Hematopoietic multipotent progenitor cell treated with erythropoietin and hydrocortisone succinate and interleukin-3 and kit ligand, for 4 days (in vitro differentiated cells): ENCODE measurements at regions not wholly inside any gene's neighbourhood (a gene's known extent, or its start where the extent isn't known, plus 50 kb on each side); places are given as distances from the start of the nearest gene placed in this dataset.
A peak's percentile ranks its signal among the peaks of the same experiment; 100 is the strongest.

Source experiments
- DNase-seq: peaks from one replicate; pipeline ENCODE4 v3.0.0-alpha.2; 2015

- peak; percentile 58 for DNase-seq
These were observed 427.3 kb downstream of the TSN start for GRCh38 chr2:122182616-122183355.

- DNase-seq = no peak
These were observed 428.4 kb downstream of the TSN start for GRCh38 chr2:122183890-122184289.

- DNase-seq = peak; percentile 97
These were observed 431.3 kb downstream of the TSN start for GRCh38 chr2:122186761-122187222.

- DNase-seq = peak; percentile 89
These were observed 435.9 kb downstream of the TSN start for GRCh38 chr2:122191331-122191730.

- DNase-seq = peak; percentile 87
These were observed 438.2 kb downstream of the TSN start for GRCh38 chr2:122193622-122194021.

- DNase-seq = no peak
These were observed 439.1 kb downstream of the TSN start for GRCh38 chr2:122194546-122194945.

- no peak for DNase-seq
These were observed 448.1 kb downstream of the TSN start for GRCh38 chr2:122203523-122203922.

- DNase-seq = no peak
These were observed 450.2 kb downstream of the TSN start for GRCh38 chr2:122205641-122206040.

GRCh38 chr2:122206101-122206500 lies 450.6 kb downstream of the TSN start:
- DNase-seq = no peak

- DNase-seq = no peak
These were observed 453.9 kb downstream of the TSN start for GRCh38 chr2:122209377-122209776.

- DNase-seq = no peak
These were observed 454.6 kb downstream of the TSN start for GRCh38 chr2:122210065-122210464.

GRCh38 chr2:122210898-122211856 lies 455.7 kb downstream of the TSN start:
- no peak for DNase-seq

- DNase-seq = no peak
These were observed 457.9 kb downstream of the TSN start for GRCh38 chr2:122213312-122213711.

- DNase-seq = no peak
These were observed 460.6 kb downstream of the TSN start for GRCh38 chr2:122216071-122216470.

GRCh38 chr2:122216901-122217300 lies 461.4 kb downstream of the TSN start:
- DNase-seq = no peak

- no peak for DNase-seq
These were observed 463.1 kb downstream of the TSN start for GRCh38 chr2:122218596-122218995.

- DNase-seq = no peak
These were observed 464.1 kb downstream of the TSN start for GRCh38 chr2:122219504-122219903.

GRCh38 chr2:122221665-122222064 lies 466.2 kb downstream of the TSN start:
- DNase-seq = peak; percentile 33

GRCh38 chr2:122231296-122231695 lies 475.8 kb downstream of the TSN start:
- DNase-seq = no peak

- no peak for DNase-seq
These were observed 477.9 kb downstream of the TSN start for GRCh38 chr2:122233372-122233771.

GRCh38 chr2:122236152-122236874 lies 480.9 kb downstream of the TSN start:
- peak; percentile 60 for DNase-seq

GRCh38 chr2:122236925-122237324 lies 481.5 kb downstream of the TSN start:
- no peak for DNase-seq

- no peak for DNase-seq
These were observed 482.0 kb downstream of the TSN start for GRCh38 chr2:122237450-122237849.
